HG03520 (cell line): ENCODE measurements at regions not wholly inside any gene's neighbourhood (a gene's known extent, or its start where the extent isn't known, plus 50 kb on each side); places are given as distances from the start of the nearest gene placed in this dataset.

Source experiments
- ATAC-seq: cut with Tn5 transposase; IDR thresholded peaks from one replicate; pipeline ENCODE4 v1.9.1; 2021; ENCODE audit warnings: mild to moderate bottlenecking, moderate library complexity; ENCODE audit not compliant: unreplicated experiment

- no peak for ATAC-seq
Observed at GRCh38 chr6:108751851-108752732, 96.1 kb upstream of the ARMC2 start.

GRCh38 chr6:108752733-108753590 lies 95.3 kb upstream of the ARMC2 start:
- no peak for ATAC-seq

GRCh38 chr6:108755257-108756240 lies 92.7 kb upstream of the ARMC2 start:
- ATAC-seq, result no peak

- ATAC-seq, result no peak
Observed at GRCh38 chr6:108757357-108757756, 90.9 kb upstream of the ARMC2 start.

- ATAC-seq, result no peak
Observed at GRCh38 chr6:108758884-108759283, 89.3 kb upstream of the ARMC2 start.

- ATAC-seq, result no peak
Observed at GRCh38 chr6:108760126-108761050, 87.8 kb upstream of the ARMC2 start.

- no peak for ATAC-seq
Observed at GRCh38 chr6:108762394-108762793, 85.8 kb upstream of the ARMC2 start.

GRCh38 chr6:108763931-108764579 lies 84.2 kb upstream of the ARMC2 start:
- ATAC-seq, result no peak

GRCh38 chr6:108764580-108764950 lies 83.7 kb upstream of the ARMC2 start:
- no peak for ATAC-seq

- no peak for ATAC-seq
Observed at GRCh38 chr6:108765495-108765894, 82.7 kb upstream of the ARMC2 start.

- no peak for ATAC-seq
Observed at GRCh38 chr6:108766419-108766818, 81.8 kb upstream of the ARMC2 start.

- ATAC-seq, result no peak
Observed at GRCh38 chr6:108766886-108767285, 81.3 kb upstream of the ARMC2 start.

- no peak for ATAC-seq
Observed at GRCh38 chr6:108767418-108768165, 80.6 kb upstream of the ARMC2 start.

GRCh38 chr6:108768166-108768555 lies 80.1 kb upstream of the ARMC2 start:
- ATAC-seq, result no peak

- no peak for ATAC-seq
Observed at GRCh38 chr6:108768792-108769524, 79.3 kb upstream of the ARMC2 start.

GRCh38 chr6:108771421-108771820 lies 76.8 kb upstream of the ARMC2 start:
- no peak for ATAC-seq

GRCh38 chr6:108774555-108774954 lies 73.7 kb upstream of the ARMC2 start:
- no peak for ATAC-seq

- ATAC-seq, result no peak
Observed at GRCh38 chr6:108777536-108777935, 70.7 kb upstream of the ARMC2 start.
